ENCODE measurements at regions not wholly inside any gene's neighbourhood (a gene's known extent, or its start where the extent isn't known, plus 50 kb on each side); places are given as distances from the start of the nearest gene placed in this dataset.

DNA sequence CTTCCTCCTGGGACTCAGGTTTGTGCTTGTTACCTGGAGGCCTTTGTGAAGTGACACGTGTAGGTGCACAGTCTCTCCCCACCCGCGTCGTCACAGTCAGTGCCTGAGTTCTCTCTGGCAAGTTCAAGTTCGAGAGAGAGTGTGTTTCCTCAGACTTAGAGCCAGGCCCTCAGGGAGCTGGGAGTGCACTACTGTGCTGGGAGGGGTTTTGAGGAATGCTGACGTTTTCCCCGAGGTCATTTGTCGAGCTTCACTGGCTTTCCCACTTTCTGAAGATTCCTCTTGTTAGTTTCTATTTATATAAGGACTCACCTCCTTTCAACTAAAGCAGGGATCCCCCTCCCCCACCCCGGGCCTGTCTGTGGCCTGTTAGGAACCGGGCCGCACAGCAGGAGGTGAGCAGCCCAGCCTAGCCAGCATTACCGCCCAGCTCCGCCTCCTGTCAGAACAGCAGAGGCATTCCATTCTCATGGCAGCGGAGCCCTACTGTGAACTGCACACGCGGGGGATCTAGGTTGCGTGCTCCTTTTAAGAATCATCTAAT, 209.2 kb downstream of the DIRAS2 start:
- TF ChIP-seq POLR2A (IDR thresholded peaks at IDR 0.05; ENCODE audit: low read length): no peak
- TF ChIP-seq GATA1 (IDR thresholded peaks at IDR 0.05; ENCODE audit: low read depth, low read length): no peak
